ENCODE measurements at regions not wholly inside any gene's neighbourhood (a gene's known extent, or its start where the extent isn't known, plus 50 kb on each side); places are given as distances from the start of the nearest gene placed in this dataset.
"Not testable (repeated sequence)": the region's sequence is repeated elsewhere in the genome, so short reads cannot be mapped to it uniquely, and the experiment has no call there.

DNA sequence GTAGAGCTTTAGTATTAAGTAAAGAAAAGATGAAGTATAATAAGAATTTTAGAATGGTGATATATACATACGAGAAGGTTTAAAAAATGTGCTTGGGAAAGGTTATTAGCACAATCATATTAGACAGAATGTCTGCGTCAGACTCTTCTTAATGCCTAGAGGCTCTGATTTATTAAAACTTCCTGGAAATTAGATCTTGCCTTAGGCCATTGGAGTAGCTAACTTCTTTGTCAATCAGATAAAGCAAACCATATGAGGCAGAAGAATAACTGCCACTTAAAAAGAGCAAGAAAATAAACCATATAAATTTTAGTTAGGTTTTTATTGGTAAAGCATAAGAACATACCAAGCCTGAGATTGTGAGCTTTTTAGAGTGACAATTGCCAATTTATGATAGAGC is 309.1 kb downstream of the TLL1 start:
- in situ Hi-C loops (cut with HindIII; ENCODE audit: low sequenced_read_pairs), result no loop called here
- no peak for DNase-seq (ENCODE audit: low read depth, low spot score)
- TF ChIP-seq, protein P1, sequence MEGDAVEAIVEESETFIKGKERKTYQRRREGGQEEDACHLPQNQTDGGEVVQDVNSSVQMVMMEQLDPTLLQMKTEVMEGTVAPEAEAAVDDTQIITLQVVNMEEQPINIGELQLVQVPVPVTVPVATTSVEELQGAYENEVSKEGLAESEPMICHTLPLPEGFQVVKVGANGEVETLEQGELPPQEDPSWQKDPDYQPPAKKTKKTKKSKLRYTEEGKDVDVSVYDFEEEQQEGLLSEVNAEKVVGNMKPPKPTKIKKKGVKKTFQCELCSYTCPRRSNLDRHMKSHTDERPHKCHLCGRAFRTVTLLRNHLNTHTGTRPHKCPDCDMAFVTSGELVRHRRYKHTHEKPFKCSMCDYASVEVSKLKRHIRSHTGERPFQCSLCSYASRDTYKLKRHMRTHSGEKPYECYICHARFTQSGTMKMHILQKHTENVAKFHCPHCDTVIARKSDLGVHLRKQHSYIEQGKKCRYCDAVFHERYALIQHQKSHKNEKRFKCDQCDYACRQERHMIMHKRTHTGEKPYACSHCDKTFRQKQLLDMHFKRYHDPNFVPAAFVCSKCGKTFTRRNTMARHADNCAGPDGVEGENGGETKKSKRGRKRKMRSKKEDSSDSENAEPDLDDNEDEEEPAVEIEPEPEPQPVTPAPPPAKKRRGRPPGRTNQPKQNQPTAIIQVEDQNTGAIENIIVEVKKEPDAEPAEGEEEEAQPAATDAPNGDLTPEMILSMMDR (IDR thresholded peaks at IDR 0.05; ENCODE audit: low read depth, low read length), result no peak
- H3K4me3 ChIP-seq (ENCODE audit: low read depth, low read length), result no peak overlapping the region

DNA sequence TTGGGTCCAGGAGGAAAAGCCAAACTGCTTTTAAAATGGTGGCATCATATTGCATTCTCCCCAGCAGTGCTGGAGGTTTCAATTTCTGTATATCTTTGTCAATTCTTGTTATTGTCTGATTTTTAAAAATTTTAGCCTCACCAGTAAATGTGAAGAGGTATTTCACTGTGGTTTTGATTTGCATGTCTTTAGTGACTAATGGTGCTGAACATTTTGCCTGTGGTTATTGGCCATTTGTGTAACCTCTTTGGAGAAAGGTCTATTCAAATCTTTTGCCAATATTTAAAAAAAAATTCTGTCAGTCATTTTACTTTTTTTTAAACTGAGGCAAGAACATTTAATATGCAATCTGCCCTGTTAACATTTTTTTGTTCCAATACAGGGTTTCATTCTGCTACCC is 322.1 kb downstream of the TLL1 start:
- DNase-seq (ENCODE audit: low read depth, low spot score), result no peak
- no peak overlapping the region for H3K4me3 ChIP-seq (ENCODE audit: low read depth, low read length)
- TF ChIP-seq, protein P1 (IDR thresholded peaks at IDR 0.05; ENCODE audit: low read depth, low read length), result no peak
- in situ Hi-C loops (cut with HindIII; ENCODE audit: low sequenced_read_pairs), result no loop called here

DNA sequence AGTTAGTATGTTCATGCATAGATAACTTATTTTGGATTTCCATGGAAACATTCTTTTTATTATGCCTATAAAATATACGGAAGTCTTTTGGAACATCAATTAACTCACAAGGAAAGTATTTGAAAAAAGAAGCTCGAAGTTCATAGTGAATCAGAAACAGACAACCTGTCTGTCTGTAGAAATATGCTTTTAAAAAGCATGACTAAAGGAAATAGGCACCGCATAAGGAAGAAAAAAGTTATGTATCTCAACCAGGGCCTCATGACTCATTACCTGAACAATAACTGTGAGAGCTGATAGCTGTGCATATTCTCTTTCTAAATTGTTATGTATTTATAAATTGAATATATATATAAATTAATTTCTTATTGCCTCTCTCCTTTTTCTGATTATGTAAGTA is 324.1 kb downstream of the TLL1 start:
- TF ChIP-seq, protein P1 (IDR thresholded peaks at IDR 0.05; ENCODE audit: low read depth, low read length), result no peak
- in situ Hi-C loops (cut with HindIII; ENCODE audit: low sequenced_read_pairs), result no loop called here
- no peak overlapping the region for H3K4me3 ChIP-seq (ENCODE audit: low read depth, low read length)
- no peak for DNase-seq (ENCODE audit: low read depth, low spot score)

DNA sequence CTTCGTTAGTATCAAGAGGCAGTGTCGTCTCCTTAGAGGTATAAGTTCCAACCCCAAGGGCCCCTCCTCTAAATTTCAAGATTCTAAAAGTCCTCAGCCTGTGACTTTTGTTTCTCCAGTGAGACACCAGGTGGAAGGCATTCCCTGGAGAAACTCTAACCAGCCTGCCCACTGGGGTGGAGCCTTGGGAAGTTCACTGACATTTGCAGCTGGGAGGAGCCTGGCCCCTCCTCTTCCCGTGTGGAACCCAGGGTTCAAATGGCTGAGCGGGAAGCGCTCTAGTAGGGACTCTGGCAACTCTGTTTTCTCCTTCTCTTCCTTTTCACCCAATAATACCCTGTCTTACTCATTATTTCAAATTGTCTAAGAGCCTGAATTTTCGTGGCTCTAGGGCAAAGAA is 325.0 kb downstream of the TLL1 start:
- in situ Hi-C loops (cut with HindIII; ENCODE audit: low sequenced_read_pairs), result no loop called here
- H3K4me3 ChIP-seq (ENCODE audit: low read depth, low read length), result no peak overlapping the region
- TF ChIP-seq, protein P1 (IDR thresholded peaks at IDR 0.05; ENCODE audit: low read depth, low read length), result no peak
- DNase-seq (ENCODE audit: low read depth, low spot score), result no peak

DNA sequence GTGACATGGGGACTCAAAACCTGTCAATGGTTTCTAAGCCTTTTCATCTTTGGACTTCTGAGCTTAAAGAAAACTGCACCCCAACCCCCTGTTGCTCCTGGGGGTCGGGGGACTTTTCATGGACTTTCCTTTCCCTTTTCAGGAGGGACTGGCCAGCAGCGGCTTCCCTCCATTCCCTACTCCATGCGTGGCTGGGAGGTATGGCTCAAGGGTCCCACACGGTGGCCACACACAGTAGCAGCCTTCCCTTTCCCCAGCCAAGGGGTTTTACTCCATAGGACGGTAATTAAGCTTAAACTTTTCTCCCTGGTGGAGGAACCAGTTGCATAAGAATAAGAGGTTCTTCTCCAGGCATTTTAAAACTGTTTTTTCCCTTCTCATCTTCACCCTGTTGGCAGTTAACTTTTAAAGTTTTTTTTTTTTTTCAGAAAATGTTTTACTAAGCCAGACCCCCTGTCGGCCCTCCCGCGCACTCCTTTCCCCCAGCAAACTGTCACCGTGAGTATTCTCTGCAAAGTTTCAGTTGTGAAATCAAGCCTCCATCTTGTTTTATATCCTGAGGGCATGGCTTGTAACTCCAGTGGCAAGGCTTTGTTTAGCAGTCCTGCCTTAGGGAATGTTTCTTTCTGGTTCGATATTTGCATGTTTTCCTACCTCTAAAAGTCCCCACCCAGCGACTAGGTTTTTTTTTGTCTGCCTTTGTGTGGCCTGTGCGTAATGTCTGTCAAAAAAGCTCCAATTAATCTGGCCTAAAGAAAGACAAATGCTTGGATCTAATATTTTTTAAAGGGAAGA is 325.7 kb downstream of the TLL1 start:
- TF ChIP-seq, protein P1 (IDR thresholded peaks at IDR 0.05; ENCODE audit: low read depth, low read length), result no peak
- DNase-seq (ENCODE audit: low read depth, low spot score), result no peak
- in situ Hi-C loops (cut with HindIII; ENCODE audit: low sequenced_read_pairs), result no loop called here
- no peak overlapping the region for H3K4me3 ChIP-seq (ENCODE audit: low read depth, low read length)

DNA sequence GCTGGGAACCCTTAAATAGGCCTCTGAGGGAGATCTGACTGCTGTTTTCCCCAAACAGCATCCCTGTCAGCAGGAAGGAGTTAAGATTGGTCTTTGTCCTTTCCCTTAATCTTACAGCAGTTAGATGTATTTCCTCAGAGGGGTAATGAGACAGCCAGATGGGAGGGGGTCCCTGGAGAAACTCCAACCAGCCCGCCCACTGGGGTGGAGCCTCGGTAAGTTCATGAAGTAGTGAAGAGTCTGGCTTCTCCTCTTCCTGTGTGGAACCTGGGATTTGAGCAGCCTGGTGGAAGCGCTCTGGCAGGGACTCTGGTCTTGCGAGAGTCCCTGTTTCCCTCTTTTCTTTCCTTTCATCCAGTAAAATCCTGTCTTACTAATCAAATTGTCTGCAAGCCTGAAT is 330.0 kb downstream of the TLL1 start:
- no peak for DNase-seq (ENCODE audit: low read depth, low spot score)
- in situ Hi-C loops (cut with HindIII; ENCODE audit: low sequenced_read_pairs), result no loop called here
- TF ChIP-seq, protein P1 (IDR thresholded peaks at IDR 0.05; ENCODE audit: low read depth, low read length), result no peak

DNA sequence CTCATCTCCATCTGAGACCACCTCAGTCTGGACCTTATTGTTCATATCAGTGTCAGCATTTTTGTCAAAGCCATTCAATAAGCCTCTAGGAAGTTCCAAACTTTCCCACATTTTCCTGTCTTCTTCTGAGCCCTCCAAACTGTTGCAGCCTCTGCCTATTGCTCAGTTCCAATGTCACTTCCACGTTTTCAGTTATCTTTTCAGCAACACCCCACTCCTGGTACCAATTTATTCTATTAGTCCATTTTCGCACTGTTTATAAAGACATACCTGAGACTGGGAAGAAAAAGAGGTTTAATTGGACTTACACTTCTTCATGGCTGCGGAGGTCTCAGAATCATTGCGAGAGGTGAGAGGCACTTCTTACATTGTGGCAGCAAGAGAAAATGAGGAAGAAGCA is 339.3 kb downstream of the TLL1 start:
- DNase-seq (ENCODE audit: low read depth, low spot score); H3K4me3 ChIP-seq (ENCODE audit: low read depth, low read length); in situ Hi-C loops (cut with HindIII; ENCODE audit: low sequenced_read_pairs): not testable (repeated sequence)

More for the DNA sequence above, 330.0 kb downstream of the TLL1 start:
- no peak overlapping the region for H3K4me3 ChIP-seq (ENCODE audit: low read depth, low read length)
